ENCODE measurements at regions not wholly inside any gene's neighbourhood (a gene's known extent, or its start where the extent isn't known, plus 50 kb on each side); places are given as distances from the start of the nearest gene placed in this dataset.

GRCh38 chr2:47656715-47657600 is 86.2 kb upstream of the KCNK12 start:
- H3K4me3 ChIP-seq (ENCODE audit: control insufficient read depth, low read depth, low read length), result no peak overlapping the region
- TF ChIP-seq CTCF (conservative IDR thresholded peaks at IDR 0.05; ENCODE audit: control insufficient read depth, insufficient read depth, low read depth, low read length), result no peak
- DNase-seq (ENCODE audit: low read depth), result no peak

- H3K4me3 ChIP-seq (ENCODE audit: control insufficient read depth, low read depth, low read length), result no peak overlapping the region
- no peak for TF ChIP-seq CTCF (conservative IDR thresholded peaks at IDR 0.05; ENCODE audit: control insufficient read depth, insufficient read depth, low read depth, low read length)
- DNase-seq (ENCODE audit: low read depth), result no peak
These were observed 84.7 kb upstream of the KCNK12 start for GRCh38 chr2:47655563-47655880.

- no peak overlapping the region for H3K4me3 ChIP-seq (ENCODE audit: control insufficient read depth, low read depth, low read length)
- no peak for TF ChIP-seq CTCF (conservative IDR thresholded peaks at IDR 0.05; ENCODE audit: control insufficient read depth, insufficient read depth, low read depth, low read length)
- DNase-seq (ENCODE audit: low read depth), result no peak
These were observed 84.2 kb upstream of the KCNK12 start for GRCh38 chr2:47654790-47655562.

- peak; percentile 10 for DNase-seq (ENCODE audit: low read depth)
- H3K4me3 ChIP-seq (ENCODE audit: control insufficient read depth, low read depth, low read length), result no peak overlapping the region
- TF ChIP-seq CTCF (conservative IDR thresholded peaks at IDR 0.05; ENCODE audit: control insufficient read depth, insufficient read depth, low read depth, low read length), result peak; percentile 32
These were observed 83.4 kb upstream of the KCNK12 start for GRCh38 chr2:47653902-47654789.

- no peak for TF ChIP-seq CTCF (conservative IDR thresholded peaks at IDR 0.05; ENCODE audit: control insufficient read depth, insufficient read depth, low read depth, low read length)
- DNase-seq (ENCODE audit: low read depth), result no peak
- no peak overlapping the region for H3K4me3 ChIP-seq (ENCODE audit: control insufficient read depth, low read depth, low read length)
These were observed 82.3 kb upstream of the KCNK12 start for GRCh38 chr2:47653036-47653435.

- no peak for TF ChIP-seq CTCF (conservative IDR thresholded peaks at IDR 0.05; ENCODE audit: control insufficient read depth, insufficient read depth, low read depth, low read length)
- no peak overlapping the region for H3K4me3 ChIP-seq (ENCODE audit: control insufficient read depth, low read depth, low read length)
- DNase-seq (ENCODE audit: low read depth), result no peak
These were observed 81.4 kb upstream of the KCNK12 start for GRCh38 chr2:47652061-47652690.

Measured in fibroblast of mammary gland (primary cell).